ENCODE measurements at regions not wholly inside any gene's neighbourhood (a gene's known extent, or its start where the extent isn't known, plus 50 kb on each side); places are given as distances from the start of the nearest gene placed in this dataset.

DNA sequence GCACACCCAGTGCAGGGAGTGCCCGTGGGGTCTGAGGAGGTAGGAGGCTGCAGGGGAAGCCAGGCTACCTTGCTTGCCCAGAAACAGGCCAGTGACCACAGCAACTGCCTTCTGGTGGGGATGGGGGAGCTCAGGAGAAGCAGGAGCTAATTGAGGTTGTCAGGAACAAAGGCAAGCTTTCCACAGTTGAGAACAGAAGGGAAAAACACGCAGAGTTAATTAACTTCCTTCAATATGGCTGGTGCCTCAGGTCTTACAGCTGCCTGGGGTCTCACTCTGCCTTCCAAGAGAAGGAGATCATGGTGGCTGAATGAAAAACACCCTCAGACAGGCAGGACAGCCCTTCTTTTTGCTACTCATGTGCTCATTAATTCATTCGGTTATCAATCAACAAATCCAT, 127.9 kb upstream of the SYT13 start:
- intact Hi-C loops (cut with DNase I) = no loop called here
- ATAC-seq (no peak), DNase-seq (no peak)
- Histone ChIP-seq H3K4me1 (no peaks in the 10 kb centered on the region), H3K27me3 (ENCODE audit: low read depth) (peaks cover 25% of the 10 kb centered on the region), H3K27ac (no peak overlapping the region), H3K9me3 (peaks cover 6% of the 10 kb centered on the region), H3K4me3 (no peak overlapping the region), H3K36me3 (no peaks in the 10 kb centered on the region)
- TF ChIP-seq CTCF (IDR thresholded peaks at IDR 0.05) = no peak

DNA sequence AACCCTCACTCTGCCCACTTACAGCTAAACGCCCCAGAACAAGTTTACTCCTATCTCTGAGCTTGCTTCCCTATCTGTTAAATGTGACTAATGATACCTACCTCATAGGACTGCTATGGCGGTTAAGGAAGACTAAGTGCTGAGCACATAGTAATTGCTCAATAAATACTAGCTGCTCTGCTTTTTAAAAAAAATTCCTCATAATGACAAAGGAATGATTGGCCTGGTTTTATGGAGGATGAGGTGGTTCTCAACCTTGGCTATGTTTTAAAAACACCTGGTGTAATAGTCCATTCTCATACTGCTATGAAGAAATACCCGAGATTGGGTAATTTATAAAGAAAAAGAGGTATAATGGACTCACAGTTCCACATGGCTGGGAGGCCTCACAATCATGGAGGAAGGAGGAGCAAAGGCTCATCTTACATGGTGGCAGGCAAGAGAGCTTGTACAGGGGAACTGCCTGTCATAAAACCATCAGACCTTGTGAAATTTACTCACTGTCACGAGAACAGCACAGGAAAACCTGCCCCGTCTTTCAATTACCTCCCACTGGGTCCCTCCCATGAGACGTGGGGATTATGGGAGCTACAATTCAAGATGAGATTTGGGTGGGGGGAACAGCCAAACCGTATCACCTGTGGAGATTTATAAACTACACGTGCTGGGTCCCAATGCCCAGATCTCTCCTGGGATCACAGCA, 127.2 kb upstream of the SYT13 start:
- TF ChIP-seq CTCF (IDR thresholded peaks at IDR 0.05) = no peak
- no peaks in the 10 kb centered on the region for H3K36me3 ChIP-seq
- no peak overlapping the region for H3K4me3 ChIP-seq
- H3K27me3 ChIP-seq (ENCODE audit: low read depth) = peaks cover 25% of the 10 kb centered on the region
- no peaks in the 10 kb centered on the region for H3K4me1 ChIP-seq
- no peak overlapping the region for H3K27ac ChIP-seq
- ATAC-seq (no peak), DNase-seq (no peak)
- intact Hi-C loops (cut with DNase I) = no loop called here
- no peaks in the 10 kb centered on the region for H3K9me3 ChIP-seq

- no peaks in the 10 kb centered on the region for H3K9me3 ChIP-seq
- peaks cover 29% of the 10 kb centered on the region for H3K27me3 ChIP-seq (ENCODE audit: low read depth)
- DNase-seq = no peak
- H3K27ac ChIP-seq = no peak overlapping the region
- no peaks in the 10 kb centered on the region for H3K4me1 ChIP-seq
- no peak for ATAC-seq
- intact Hi-C loops (cut with DNase I) = no loop called here
- no peak for TF ChIP-seq CTCF (IDR thresholded peaks at IDR 0.05)
- no peaks in the 10 kb centered on the region for H3K36me3 ChIP-seq
- H3K4me3 ChIP-seq = no peak overlapping the region
Observed at GRCh38 chr11:45412521-45412920, 126.4 kb upstream of the SYT13 start.

- no peak for ATAC-seq
- no peak for DNase-seq
- Histone ChIP-seq H3K27me3 (ENCODE audit: low read depth) (peaks cover 29% of the 10 kb centered on the region), H3K36me3 (no peaks in the 10 kb centered on the region), H3K27ac (no peak overlapping the region), H3K4me3 (no peak overlapping the region), H3K9me3 (no peaks in the 10 kb centered on the region), H3K4me1 (no peaks in the 10 kb centered on the region)
- TF ChIP-seq CTCF (IDR thresholded peaks at IDR 0.05) = no peak
- intact Hi-C loops (cut with DNase I) = no loop called here
Observed at GRCh38 chr11:45412051-45412471, 125.9 kb upstream of the SYT13 start.

DNA sequence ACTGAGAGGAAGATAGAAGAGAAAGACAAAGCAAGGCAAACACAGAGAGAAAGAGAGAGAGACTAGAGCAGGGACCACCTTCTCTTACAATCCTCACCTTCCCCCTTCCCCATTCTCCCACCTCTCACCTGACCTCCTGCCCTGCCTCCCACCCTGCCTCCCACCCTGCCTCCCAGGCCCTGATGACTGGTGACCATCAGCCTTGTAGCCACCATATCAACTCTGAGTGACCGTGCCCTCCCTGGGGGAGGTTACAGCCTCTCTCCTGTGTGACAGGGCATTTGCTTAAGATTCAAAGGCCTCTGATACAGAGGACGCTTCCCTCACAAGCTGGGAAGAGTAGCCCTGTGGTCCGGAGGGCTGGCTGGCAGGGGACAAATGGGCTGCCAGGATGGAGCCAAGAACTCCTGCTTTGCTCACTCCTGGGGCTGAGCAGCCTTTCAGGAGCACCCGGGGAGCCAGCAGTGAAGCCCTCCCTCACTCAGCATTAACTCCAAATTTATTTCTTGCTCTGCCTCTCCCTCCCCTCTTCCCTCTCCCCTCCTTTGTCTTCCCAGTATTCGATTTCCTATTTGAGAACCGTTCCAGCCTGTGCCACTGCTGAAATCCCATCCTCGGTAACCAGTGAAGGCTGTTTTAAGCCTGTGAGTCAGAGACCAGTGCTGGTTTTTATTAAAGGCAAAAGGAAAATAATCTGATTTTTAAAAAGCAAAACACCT, 125.2 kb upstream of the SYT13 start:
- TF ChIP-seq CTCF (IDR thresholded peaks at IDR 0.05) = no peak
- ATAC-seq (no peak), DNase-seq (no peak)
- no peaks in the 10 kb centered on the region for H3K36me3 ChIP-seq
- H3K27ac ChIP-seq = no peak overlapping the region
- H3K4me3 ChIP-seq = no peak overlapping the region
- no peaks in the 10 kb centered on the region for H3K4me1 ChIP-seq
- H3K9me3 ChIP-seq = no peaks in the 10 kb centered on the region
- intact Hi-C loops (cut with DNase I) = no loop called here
- peaks cover 29% of the 10 kb centered on the region for H3K27me3 ChIP-seq (ENCODE audit: low read depth)
